AG09319 (cell line): ENCODE measurements at regions not wholly inside any gene's neighbourhood (a gene's known extent, or its start where the extent isn't known, plus 50 kb on each side); places are given as distances from the start of the nearest gene placed in this dataset.

Experiments
- DNase-seq: peaks from one replicate; pipeline ENCODE4 v3.0.0-alpha.2; 2010; ENCODE audit warnings: low read depth; ENCODE audit errors: extremely low read depth
- TF ChIP-seq, protein P1 (sequence below): IDR thresholded peaks from 2 replicates; pipeline ENCODE4 v1.5.1; 2011; ENCODE audit warnings: low read depth, mild to moderate bottlenecking, inconsistent platforms, low read length, moderate library complexity

DNA sequence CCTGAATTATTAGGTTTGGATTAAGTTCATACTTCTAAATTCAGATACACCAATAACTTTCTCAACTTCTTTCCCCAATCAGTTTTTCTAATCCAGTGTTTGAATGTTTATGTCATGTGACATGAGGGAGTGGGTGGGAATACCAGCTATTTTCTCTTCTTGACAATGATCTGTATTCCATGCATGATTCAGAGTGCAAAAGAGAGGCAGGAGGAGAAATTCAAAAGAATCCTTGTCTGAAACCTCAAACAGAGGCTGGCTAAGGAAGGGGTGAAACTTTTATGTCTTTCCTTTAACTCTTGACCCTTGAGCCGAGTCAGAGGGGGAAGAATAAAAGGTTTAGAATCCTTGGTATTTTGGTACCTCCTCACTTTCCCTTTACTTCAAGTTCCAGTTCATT is 544.7 kb downstream of the SPRY1 start:
- TF ChIP-seq, protein P1, sequence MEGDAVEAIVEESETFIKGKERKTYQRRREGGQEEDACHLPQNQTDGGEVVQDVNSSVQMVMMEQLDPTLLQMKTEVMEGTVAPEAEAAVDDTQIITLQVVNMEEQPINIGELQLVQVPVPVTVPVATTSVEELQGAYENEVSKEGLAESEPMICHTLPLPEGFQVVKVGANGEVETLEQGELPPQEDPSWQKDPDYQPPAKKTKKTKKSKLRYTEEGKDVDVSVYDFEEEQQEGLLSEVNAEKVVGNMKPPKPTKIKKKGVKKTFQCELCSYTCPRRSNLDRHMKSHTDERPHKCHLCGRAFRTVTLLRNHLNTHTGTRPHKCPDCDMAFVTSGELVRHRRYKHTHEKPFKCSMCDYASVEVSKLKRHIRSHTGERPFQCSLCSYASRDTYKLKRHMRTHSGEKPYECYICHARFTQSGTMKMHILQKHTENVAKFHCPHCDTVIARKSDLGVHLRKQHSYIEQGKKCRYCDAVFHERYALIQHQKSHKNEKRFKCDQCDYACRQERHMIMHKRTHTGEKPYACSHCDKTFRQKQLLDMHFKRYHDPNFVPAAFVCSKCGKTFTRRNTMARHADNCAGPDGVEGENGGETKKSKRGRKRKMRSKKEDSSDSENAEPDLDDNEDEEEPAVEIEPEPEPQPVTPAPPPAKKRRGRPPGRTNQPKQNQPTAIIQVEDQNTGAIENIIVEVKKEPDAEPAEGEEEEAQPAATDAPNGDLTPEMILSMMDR: no peak
- no peak for DNase-seq

DNA sequence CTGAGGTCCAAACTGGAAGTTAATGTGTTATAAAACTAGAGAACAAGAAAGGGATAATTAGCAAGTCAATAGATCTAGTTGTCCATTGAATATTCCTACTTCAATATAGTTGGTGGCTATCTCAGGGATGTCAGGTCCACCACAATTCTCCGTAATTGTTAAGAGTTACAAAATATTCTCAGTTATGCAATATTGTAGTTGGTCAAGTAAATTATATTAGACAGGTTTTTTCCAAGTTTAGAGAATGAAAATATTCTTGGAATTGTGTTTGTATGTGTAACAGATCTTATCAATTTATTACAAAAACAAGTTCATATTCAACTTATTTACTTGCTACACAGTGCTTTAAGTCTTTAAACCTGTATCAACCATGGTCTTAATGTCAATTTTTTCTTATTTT is 547.4 kb downstream of the SPRY1 start:
- DNase-seq: no peak
- TF ChIP-seq, protein P1: no peak

DNA sequence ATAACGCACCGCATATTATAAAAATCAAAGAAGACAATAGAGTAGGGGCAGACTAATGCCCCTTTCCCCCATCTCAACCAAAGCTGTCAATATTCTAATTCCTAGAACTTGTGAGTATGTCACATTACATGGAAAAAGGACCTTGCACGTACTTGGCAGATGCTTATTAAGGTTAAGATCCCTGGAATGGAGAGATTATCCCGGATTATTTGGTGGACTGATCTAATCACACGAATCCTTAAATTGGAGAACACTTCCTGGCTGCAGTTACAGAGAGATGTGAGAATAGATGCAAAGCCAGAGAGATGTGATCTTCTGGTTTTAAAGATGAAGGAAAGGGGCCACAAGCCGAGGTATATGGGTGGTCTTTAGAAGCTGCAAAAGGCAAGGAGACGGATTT is 548.7 kb downstream of the SPRY1 start:
- TF ChIP-seq, protein P1: no peak
- no peak for DNase-seq

DNA sequence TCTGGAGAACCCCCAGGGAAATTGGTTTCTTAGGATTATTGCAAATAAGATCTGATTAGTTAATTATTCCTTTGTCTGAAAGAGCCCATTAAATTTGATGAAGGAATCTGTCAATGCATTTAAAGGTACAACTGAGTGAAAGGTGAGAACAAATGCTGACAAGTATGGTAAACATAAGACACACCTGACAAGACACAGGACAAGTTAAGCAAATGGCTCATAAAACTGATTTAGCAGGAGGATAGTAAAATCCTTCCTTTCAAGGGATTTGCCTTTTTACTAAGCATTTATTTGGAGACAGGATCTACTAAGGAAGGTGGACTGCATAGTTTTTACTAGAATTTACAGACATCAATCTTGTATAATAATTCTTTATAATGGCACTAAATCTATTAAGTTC is 553.9 kb downstream of the SPRY1 start:
- TF ChIP-seq, protein P1: no peak
- no peak for DNase-seq

DNA sequence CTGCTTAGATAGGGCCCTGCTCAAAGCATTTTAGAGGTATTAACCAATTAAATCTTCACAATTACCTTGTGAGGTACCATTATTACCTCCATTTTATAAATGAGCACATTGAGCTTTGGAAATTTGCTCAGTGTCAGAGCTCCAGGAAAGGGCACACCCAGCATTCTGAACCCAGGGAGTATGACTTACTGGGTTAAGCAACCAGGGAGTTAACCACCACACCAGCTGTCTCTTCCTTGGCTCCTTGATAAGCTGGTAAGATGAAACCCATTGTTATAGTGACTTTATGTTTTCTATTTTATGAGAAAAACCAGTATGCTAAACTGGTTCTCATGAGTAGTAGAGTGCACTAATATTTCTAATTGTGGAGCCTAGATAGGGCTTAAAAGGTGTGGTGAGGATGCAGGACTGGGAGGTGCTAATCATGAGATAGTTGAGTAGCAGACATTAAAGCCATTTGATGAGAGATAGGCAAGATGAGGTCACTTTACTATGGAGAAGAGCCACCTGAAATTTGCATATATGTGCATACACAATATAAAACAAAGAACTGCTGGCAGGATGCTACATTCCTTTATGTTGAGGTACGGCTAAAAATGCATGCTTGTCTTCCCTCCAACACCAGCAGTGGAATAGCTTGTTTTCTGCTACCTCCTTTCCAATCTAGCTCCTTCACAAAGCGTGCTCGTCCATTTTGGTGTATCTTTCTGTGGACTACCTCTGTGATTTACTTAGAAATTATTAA is 556.1 kb downstream of the SPRY1 start:
- TF ChIP-seq, protein P1: no peak
- no peak for DNase-seq

DNA sequence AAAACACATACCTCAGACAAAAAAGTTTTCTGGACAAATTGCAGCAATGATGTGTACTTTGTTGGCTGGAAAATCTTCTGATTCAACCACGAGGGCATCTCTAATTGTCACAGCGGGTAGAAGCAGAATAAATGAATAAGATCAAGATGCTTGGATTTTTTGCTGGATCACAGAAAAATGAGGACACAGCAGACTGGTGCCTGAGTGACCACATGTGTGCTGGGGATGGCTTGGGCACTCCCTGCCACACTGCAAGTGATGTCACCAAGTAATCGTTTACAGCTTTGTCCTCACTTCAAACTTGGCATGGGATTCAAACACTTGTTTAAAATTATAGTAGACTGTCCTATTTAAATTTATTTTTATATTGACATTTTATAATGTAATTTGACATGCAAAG is 557.0 kb downstream of the SPRY1 start:
- TF ChIP-seq, protein P1: no peak
- DNase-seq: no peak

DNA sequence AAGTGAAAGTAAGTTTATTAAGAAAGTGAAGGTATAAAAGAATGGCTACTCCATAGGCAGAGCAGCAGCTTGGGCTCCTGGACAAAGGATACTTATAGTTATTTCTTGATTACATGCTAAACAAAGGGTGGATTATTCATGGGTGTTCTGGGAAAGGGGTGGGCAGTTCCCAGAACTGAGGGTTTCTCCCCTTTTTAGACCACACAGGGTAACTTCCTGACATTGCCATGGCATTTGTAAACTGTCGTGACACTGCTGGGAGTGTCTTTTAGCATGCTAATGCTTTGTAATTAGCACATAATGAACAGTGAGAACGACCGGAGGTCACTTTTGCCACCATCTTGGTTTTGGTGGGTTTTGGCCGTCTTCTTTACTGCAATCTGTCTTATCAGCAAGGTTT is 557.6 kb downstream of the SPRY1 start:
- no peak for DNase-seq
- TF ChIP-seq, protein P1: no peak
